Tibial nerve (tissue), 3 donors: ENCODE measurements at regions not wholly inside any gene's neighbourhood (a gene's known extent, or its start where the extent isn't known, plus 50 kb on each side); places are given as distances from the start of the nearest gene placed in this dataset.

Experiments used
- CTCF ChIP-seq, 5 experiments: fragments of 200-600 bp in 3 of 5; fragments of 450-650 bp in 2 of 5; sonication (generic) in 3 of 5; IDR thresholded peaks; one replicate each; pipeline ENCODE4 v1.5.1; 2016 to 2019; ENCODE audit warnings: antibody characterized with exemption in 5 of 5, mild to moderate bottlenecking in 3 of 5, moderate library complexity in 2 of 5
- POLR2A ChIP-seq, 2 donors: fragments of 450-650 bp; IDR thresholded peaks; one replicate each; pipeline ENCODE4 v1.6.1; 2017; ENCODE audit warnings: antibody characterized with exemption in 2 of 2, mild to moderate bottlenecking in 2 of 2, moderate library complexity in 2 of 2

- TF ChIP-seq CTCF (IDR thresholded peaks at IDR 0.05) (no peak), POLR2A (IDR thresholded peaks at IDR 0.05) (no peak)
Measured at GRCh38 chr4:134883831-134884449, 682.4 kb upstream of the PABPC4L start.
